NCI-H2081 (cell line): ENCODE measurements at regions not wholly inside any gene's neighbourhood (a gene's known extent, or its start where the extent isn't known, plus 50 kb on each side); places are given as distances from the start of the nearest gene placed in this dataset.

Experiments
- DNase-seq, 2 experiments: peaks; one replicate each; lab custom pipeline; 2025; lab: John Stamatoyannopoulos, UW

- DNase-seq = no peak
These were observed 148.5 kb downstream of the NOL4 start for GRCh38 chr18:34075963-34076860.

- DNase-seq = no peak
These were observed 163.5 kb downstream of the NOL4 start for GRCh38 chr18:34061226-34061625.

GRCh38 chr18:34055227-34055626, 169.5 kb downstream of the NOL4 start:
- DNase-seq = no peak

GRCh38 chr18:34050661-34051060, 174.1 kb downstream of the NOL4 start:
- no peak for DNase-seq

GRCh38 chr18:34049511-34049910, 175.2 kb downstream of the NOL4 start:
- DNase-seq = no peak

- DNase-seq = no peak
These were observed 176.3 kb downstream of the NOL4 start for GRCh38 chr18:34048423-34048822.

GRCh38 chr18:34042423-34043146, 182.1 kb downstream of the NOL4 start:
- no peak for DNase-seq

GRCh38 chr18:34039611-34040010, 185.1 kb downstream of the NOL4 start:
- no peak for DNase-seq

- DNase-seq = peak in 1 of 2 experiments; percentile 37
These were observed 185.5 kb downstream of the NOL4 start for GRCh38 chr18:34039201-34039600.

- no peak for DNase-seq
These were observed 186.6 kb downstream of the NOL4 start for GRCh38 chr18:34038086-34038485.

GRCh38 chr18:34033968-34034367, 190.7 kb downstream of the NOL4 start:
- no peak for DNase-seq

- no peak for DNase-seq
These were observed 192.9 kb downstream of the NOL4 start for GRCh38 chr18:34031810-34032209.

- peak; percentile 22 to 67 for DNase-seq
These were observed 196.4 kb downstream of the NOL4 start for GRCh38 chr18:34028324-34028723.

GRCh38 chr18:34025191-34025801, 199.4 kb downstream of the NOL4 start:
- DNase-seq = no peak

GRCh38 chr18:34023471-34023870, 201.2 kb downstream of the NOL4 start:
- DNase-seq = no peak

GRCh38 chr18:34018336-34018735, 206.4 kb downstream of the NOL4 start:
- DNase-seq = no peak

- no peak for DNase-seq
These were observed 221.0 kb downstream of the NOL4 start for GRCh38 chr18:34003687-34004086.

GRCh38 chr18:34002130-34002529, 222.6 kb downstream of the NOL4 start:
- DNase-seq = no peak

GRCh38 chr18:34001376-34001775, 223.3 kb downstream of the NOL4 start:
- no peak for DNase-seq

GRCh38 chr18:33987206-33987605, 237.5 kb downstream of the NOL4 start:
- DNase-seq = no peak

- DNase-seq = no peak
These were observed 241.6 kb downstream of the NOL4 start for GRCh38 chr18:33983126-33983525.

- peak in 1 of 2 experiments; percentile 85 for DNase-seq
These were observed 264.3 kb downstream of the NOL4 start for GRCh38 chr18:33960417-33960816.

GRCh38 chr18:33959609-33960008, 265.1 kb downstream of the NOL4 start:
- no peak for DNase-seq
